SK-N-SH treated with all-trans-retinoic acid at 6 μM for 48 hours (cell line): ENCODE measurements at regions not wholly inside any gene's neighbourhood (a gene's known extent, or its start where the extent isn't known, plus 50 kb on each side); places are given as distances from the start of the nearest gene placed in this dataset.
A peak's percentile ranks its signal among the peaks of the same experiment; 100 is the strongest.

Experiments
- ATAC-seq: fragments of 200-7000 bp; cut with Tn5 transposase; 3 replicates; pipeline ENCODE4 v1.9.1; 2020; ENCODE audit warnings: mild to moderate bottlenecking, moderate library complexity
- ARNTL ChIP-seq: fragments of 450-650 bp; formaldehyde crosslinking; IDR thresholded peaks from 2 replicates; pipeline ENCODE4 v1.5.0; 2020; ENCODE audit warnings: low read depth, mild to moderate bottlenecking, moderate library complexity, borderline replicate concordance
- CREB5 ChIP-seq: fragments of 250-450 bp; sonication (Bioruptor Pico); IDR thresholded peaks from 2 replicates; pipeline ENCODE4 v1.5.1; 2020; ENCODE audit warnings: low read depth, mild to moderate bottlenecking, moderate library complexity
- CSDC2 ChIP-seq: fragments of 250-450 bp; sonication (Bioruptor Pico); IDR thresholded peaks from 2 replicates; pipeline ENCODE4 v1.5.0; 2020; ENCODE audit warnings: mild to moderate bottlenecking, moderate library complexity
- GLIS3 ChIP-seq: fragments of 250-450 bp; sonication (Bioruptor Pico); IDR thresholded peaks from 2 replicates; pipeline ENCODE4 v1.5.0; 2020; ENCODE audit warnings: mild to moderate bottlenecking, moderate library complexity
- OSR1 ChIP-seq: fragments of 250-450 bp; sonication (Bioruptor Pico); IDR thresholded peaks from 2 replicates; pipeline ENCODE4 v1.8.0; 2022; ENCODE audit warnings: moderate library complexity, mild to moderate bottlenecking, inconsistent platforms
- PATZ1 ChIP-seq: fragments of 250-450 bp; sonication (Bioruptor Pico); IDR thresholded peaks from 2 replicates; pipeline ENCODE4 v1.8.0; 2020; ENCODE audit warnings: mild to moderate bottlenecking, moderate library complexity, borderline replicate concordance
- POU6F1 ChIP-seq: fragments of 250-450 bp; sonication (Bioruptor Pico); IDR thresholded peaks from 2 replicates; pipeline ENCODE4 v1.8.0; 2021; ENCODE audit warnings: low read depth, mild to moderate bottlenecking, moderate library complexity, borderline replicate concordance
- RARB ChIP-seq: fragments of 250-450 bp; sonication (Bioruptor Pico); IDR thresholded peaks from 2 replicates; pipeline ENCODE4 v1.8.0; 2021; ENCODE audit warnings: mild to moderate bottlenecking, moderate library complexity
- SNAI2 ChIP-seq: fragments of 250-450 bp; sonication (Bioruptor Pico); IDR thresholded peaks from 2 replicates; pipeline ENCODE4 v1.5.0; 2020; ENCODE audit warnings: mild to moderate bottlenecking, moderate library complexity
- TCF4 ChIP-seq: fragments of 250-450 bp; sonication (Bioruptor Pico); IDR thresholded peaks from 2 replicates; pipeline ENCODE4 v1.8.0; 2021; ENCODE audit warnings: mild to moderate bottlenecking, moderate library complexity, borderline replicate concordance
- TOX ChIP-seq: fragments of 250-450 bp; sonication (Bioruptor Pico); IDR thresholded peaks from 2 replicates; pipeline ENCODE4 v1.8.0; 2021; ENCODE audit warnings: mild to moderate bottlenecking, moderate library complexity, borderline replicate concordance
- TSHZ2 ChIP-seq: fragments of 250-450 bp; sonication (Bioruptor Pico); IDR thresholded peaks from 2 replicates; pipeline ENCODE4 v1.5.0; 2020; ENCODE audit warnings: mild to moderate bottlenecking, moderate library complexity
- ZFP3 ChIP-seq: fragments of 250-450 bp; sonication (Bioruptor Pico); IDR thresholded peaks from 2 replicates; pipeline ENCODE4 v1.5.0; 2020; ENCODE audit warnings: mild to moderate bottlenecking, moderate library complexity
- ZNF565 ChIP-seq: fragments of 450-650 bp; formaldehyde crosslinking; conservative IDR thresholded peaks from 2 replicates; pipeline ENCODE4 v1.5.0; 2020; ENCODE audit warnings: low read depth, mild to moderate bottlenecking, moderate library complexity
- ZNF70 ChIP-seq: fragments of 450-650 bp; formaldehyde crosslinking; IDR thresholded peaks from 2 replicates; pipeline ENCODE4 v1.5.0; 2020; ENCODE audit warnings: mild to moderate bottlenecking, moderate library complexity

- no peak for ATAC-seq
- TF ChIP-seq TSHZ2 (CRISPR knock-in tag) = no peak
- TF ChIP-seq ZNF565 (CRISPR knock-in tag) = no peak
- no peak for TF ChIP-seq PATZ1
Observed at GRCh38 chr15:79677241-79677640, 219.6 kb downstream of the MTHFS start.

- TF ChIP-seq ARNTL (CRISPR knock-in tag) (no peak), RARB (CRISPR knock-in tag) (no peak), CSDC2 (CRISPR knock-in tag) (no peak), ZNF70 (no peak), GLIS3 (CRISPR knock-in tag) (no peak), TOX (CRISPR knock-in tag) (no peak), TCF4 (CRISPR knock-in tag) (no peak), ZFP3 (CRISPR knock-in tag) (no peak), CREB5 (CRISPR knock-in tag) (no peak), ZNF565 (CRISPR knock-in tag) (no peak), SNAI2 (no peak), OSR1 (no peak)
- TF ChIP-seq, all 23 proteins: peak for 0
- no peak for ATAC-seq
Observed at GRCh38 chr15:79678032-79678701, 218.6 kb downstream of the MTHFS start.

- TF ChIP-seq CREB5 (CRISPR knock-in tag) = no peak
- peak; percentile 62 for ATAC-seq
Observed at GRCh38 chr15:79680720-79681119, 216.1 kb downstream of the MTHFS start.

- ATAC-seq = peak; percentile 77
Observed at GRCh38 chr15:79682285-79682684, 214.5 kb downstream of the MTHFS start.

More at GRCh38 chr15:79682285-79682684, 214.5 kb downstream of the MTHFS start:
- no peak for TF ChIP-seq ZFP3 (CRISPR knock-in tag)
- no peak for TF ChIP-seq ZNF565 (CRISPR knock-in tag)
- TF ChIP-seq POU6F1 (CRISPR knock-in tag) = no peak
